NCI-H1694 treated with DMSO at 0.1 percent for 48 hours (cell line): ENCODE measurements at regions not wholly inside any gene's neighbourhood (a gene's known extent, or its start where the extent isn't known, plus 50 kb on each side); places are given as distances from the start of the nearest gene placed in this dataset.

Source experiments
- DNase-seq: peaks from one replicate; lab custom pipeline; 2025; lab: John Stamatoyannopoulos, UW

DNA sequence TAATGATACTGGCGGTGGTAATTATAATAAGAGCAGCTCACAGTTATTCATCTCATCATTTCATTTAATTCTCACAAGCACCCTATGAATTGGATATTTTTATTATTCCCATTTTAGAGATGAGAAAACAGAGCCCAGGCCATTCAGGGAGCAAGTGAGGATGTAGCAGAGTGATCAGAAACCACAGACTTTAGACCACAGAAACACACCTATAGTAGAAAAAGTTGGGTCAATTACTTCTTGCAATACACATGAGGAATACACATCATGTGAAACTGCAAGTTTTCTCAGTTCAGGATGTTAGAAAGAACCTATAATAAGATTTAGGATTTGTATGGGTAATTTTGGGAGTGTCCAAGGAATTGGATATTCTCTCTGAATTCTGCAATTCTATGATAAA lies 278.0 kb downstream of the ADRA2A start:
- no peak for DNase-seq

DNA sequence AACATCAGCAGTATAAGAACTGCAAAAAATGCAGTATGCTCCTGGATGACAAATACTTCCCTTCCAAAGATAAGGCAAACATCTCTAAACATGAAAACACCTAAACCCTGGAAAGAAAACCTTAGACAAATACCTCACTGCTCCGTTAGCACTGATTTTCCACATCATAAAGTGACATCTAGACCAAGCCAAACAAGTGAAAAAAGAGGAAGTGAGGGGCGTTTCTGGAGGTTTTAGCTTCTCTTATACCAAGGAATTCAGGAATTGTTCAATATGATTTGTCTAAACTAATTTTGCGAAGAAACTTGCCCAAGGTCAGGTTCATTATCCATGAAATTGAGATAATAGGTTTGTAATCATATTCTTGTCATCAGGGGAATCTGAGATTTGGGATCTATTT lies 279.7 kb downstream of the ADRA2A start:
- DNase-seq, result no peak

DNA sequence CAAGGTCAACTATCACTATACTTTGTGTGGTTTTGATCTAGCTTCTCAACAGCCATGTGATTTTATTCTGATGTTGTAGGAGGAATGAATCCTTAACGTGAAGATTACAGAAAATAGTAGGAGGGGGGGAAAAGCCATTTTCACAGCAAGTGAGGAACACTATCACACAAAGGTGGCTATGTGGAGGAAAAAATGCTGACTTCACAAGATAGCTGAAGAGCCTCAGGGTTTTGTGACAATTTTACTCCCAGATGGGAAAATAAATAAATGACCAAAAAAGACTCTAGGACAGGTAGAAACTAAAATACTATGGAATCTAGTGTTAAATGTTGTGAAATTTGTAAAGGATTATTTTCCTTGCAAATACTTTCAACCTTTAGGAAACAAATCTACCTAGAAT lies 281.0 kb downstream of the ADRA2A start:
- no peak for DNase-seq

DNA sequence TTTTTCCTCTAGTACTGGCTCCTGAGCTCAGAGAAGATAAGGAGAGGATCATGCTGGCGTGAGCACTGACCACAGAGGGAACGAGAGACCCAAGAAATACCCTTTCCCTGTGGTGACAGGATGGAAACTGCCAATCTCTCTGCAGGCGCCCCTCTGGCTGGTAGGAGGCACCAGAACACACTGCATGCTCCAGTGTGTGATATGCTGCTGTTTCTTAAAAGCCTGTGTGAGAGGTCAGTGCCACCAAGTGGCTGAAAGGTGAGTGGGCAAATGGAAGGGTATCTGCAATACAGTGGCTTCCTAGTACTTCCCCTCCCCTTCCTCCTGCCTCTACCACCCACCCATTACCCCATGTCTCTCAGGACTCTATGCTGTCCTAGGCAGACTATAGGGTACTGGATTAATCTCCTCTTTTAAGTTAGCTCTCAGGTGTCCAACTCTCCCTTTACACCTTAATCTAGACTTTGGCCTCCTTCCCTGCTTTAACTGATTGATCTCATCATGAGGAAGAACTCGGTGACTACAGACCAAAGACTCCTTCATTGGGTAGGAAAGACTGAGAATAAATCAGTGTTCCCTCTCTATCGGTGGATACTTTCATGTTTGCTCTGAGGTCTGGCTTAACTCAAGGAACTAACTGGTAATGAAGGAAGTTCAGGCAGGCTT lies 283.6 kb downstream of the ADRA2A start:
- DNase-seq, result peak; percentile 22

DNA sequence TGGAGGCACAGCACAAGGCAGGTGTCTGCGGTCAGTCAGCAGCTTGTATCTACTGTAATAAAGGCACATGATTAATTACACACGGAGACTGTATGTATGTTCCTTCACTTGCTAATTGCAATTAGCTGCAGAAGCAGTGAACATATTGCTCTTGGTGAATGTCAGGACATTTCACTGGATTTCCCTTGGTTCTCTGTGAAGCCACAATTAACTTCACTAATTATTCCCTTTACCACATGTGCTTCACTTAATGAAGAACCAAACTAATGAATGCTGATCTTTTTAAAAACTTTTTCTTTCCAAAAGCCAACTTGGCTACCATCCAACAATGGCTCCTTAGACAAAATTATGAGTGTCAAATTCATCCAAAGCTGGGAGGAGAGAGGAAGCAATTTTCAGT lies 290.7 kb downstream of the ADRA2A start:
- no peak for DNase-seq

DNA sequence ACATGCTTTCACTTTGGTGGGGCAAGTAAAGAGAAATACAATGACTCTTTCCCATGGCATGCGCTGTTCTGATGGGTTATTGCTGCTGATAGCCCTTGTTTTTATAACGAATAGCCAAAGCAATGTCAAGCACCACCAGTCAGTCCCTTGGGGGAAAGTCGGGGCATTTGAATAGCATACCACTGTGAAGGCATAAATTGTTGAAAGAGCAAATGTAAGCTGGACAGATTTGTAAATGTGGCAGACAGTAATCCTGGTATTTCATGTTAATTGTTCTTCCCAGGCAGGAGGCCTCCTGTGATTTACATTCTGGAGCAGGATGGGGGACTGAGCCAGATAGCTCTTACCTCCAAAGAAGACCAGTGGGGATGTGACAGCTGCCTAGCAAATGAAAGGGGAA lies 293.3 kb downstream of the ADRA2A start:
- no peak for DNase-seq

DNA sequence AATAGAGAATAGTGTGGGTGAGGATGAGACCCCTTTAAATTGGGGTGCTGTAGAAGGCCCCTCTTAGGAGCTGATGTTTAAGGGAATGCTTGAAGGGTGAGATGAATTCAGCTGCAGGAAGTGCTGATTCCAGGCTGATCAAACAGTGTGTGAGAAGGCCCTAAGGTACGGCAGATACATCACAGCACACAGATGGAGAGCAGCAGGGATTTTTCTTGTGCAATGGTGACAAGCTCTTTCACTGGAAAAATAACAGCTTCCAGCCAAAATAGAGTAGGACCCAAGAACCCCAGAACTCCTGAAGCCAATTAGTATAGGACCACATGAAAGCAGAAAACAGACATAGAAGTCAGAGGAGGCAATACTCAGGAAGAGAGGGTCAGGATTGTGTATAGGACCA lies 296.9 kb downstream of the ADRA2A start:
- DNase-seq, result no peak

DNA sequence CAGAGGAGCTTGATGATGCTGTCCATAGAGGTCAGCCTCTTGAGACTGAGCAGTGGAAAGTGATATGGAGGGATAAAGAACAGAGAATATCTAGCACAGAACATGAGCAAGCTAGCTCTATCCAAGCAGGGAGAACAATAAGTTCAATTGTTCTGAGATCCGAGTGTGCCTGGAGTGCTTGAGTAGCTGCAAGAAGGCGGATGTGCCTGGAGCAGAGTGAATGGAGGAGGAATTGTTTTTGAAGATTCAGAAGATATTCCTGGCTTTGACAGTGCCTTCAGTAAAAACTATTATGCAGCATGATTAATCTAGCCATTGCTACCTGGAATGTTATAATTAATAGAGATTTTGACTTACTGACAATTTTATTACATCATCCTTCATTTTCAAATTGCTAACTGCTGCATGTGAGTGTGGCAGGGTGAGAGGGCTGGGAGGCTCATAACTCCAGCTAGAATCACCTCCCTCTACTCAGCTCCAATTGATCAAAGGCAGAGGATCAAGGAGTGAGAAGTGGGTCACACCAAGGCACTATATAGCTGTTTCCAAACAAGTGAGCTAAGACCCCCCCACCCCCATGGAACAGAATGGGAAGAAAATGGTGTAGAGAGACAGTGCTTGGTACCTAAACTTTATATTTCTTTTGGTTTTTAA lies 302.8 kb downstream of the ADRA2A start:
- DNase-seq, result no peak

DNA sequence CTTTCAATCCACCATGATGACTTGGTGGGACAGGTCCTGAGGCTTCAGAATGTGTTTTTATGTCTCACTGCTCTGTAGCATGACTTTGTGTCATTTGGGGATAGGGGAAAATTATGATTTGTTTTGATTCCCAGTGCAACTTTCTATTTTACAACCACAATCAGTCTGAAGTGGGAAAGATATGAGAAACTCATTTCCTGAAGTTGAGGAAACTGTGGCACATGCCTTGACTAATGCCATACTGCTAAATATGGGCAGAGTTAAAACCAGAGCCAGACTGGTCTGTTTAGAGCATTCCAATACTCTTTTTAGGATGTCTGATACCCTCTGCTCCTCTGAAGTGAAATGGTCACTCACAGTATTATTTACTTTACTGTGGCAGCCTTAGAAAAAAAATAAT lies 307.7 kb downstream of the ADRA2A start:
- no peak for DNase-seq

DNA sequence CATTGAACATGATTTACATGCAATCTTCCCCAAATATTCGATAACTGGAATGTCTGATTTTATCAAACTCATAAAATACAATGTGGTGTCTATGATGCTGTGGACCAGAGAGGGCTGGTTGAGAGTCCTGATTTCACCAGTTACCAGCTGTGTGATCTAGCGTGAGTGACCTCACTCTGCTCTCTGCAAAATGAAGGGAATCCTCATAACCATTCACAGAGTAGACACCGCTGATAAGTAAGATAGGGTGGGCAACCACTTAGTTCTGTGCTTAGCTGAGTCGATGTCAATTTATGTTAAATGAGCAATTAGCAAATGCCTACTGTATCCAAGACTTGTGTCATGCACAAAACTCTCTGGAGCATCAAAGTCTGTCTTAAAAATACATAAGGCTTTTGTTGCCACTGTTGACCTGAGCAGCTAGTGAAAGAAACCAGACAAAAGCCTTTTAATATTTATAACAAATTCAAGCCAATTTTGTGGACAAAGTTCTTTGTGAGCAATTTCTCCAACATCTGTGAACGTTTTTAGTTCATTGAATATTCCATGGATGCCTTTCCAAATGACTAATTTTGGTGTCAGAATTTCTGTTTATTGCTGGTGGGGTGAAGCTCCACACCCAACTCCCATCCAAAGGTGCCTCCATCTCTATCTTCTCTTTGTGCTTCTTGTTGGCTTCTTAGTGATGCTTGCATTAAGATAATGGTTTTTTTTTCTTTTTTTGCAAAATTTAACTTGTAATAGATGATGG lies 314.2 kb downstream of the ADRA2A start:
- DNase-seq, result no peak

DNA sequence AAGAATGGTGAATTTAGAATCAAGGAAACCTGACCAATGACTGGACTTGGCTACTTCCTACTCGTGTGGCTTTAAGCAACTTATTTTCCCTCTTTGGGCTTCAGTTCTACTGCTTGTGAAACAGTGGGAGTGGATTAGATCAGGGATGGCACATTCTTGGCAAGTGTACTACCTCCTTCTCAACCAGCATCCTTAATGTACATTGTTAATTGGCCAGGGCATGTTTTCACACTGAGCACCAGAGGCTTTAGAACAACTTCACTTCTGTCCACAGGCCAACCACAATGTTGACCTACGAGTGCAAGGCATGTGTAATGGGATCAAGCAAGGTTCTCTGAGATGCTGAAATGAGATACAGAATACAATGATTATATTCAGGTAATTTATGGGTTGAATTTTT lies 315.3 kb downstream of the ADRA2A start:
- DNase-seq, result no peak

DNA sequence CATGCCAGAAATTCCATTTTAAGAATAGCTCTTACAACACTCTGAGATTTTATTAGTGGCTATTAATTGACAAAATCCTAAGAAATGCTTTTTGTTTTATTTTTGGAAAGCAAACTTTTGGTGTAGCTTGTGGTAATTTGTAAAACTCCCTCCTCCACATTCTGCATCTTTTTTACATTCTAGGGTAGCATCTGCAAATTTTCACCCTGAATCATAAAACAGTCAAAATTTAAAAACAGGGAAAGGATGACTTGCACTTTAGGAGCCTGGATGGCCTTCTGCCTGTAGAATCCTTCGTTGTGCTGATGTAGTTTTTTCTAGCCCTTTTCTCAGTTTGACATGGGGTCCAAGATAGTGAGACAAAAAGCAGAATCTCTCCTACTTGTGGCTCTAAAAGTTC lies 316.1 kb downstream of the ADRA2A start:
- no peak for DNase-seq

DNA sequence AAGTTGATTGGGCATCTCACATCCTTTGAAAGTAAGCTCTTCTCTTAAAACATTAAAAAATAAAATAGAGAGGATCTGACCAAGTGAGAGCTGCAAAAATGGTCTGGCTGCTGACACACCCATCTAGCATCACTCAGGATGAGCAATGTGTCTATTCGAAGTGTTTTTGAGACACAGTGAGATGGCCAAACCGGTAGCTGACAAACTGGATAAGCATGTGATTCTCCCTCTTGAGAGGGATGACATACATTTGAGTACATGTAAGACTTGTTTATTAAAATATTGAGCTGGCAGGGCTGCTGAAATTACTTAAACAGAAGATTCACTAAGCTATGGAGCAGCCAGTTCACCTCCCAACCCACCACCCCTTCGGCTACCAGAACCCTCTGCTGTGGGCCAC lies 333.9 kb downstream of the ADRA2A start:
- DNase-seq, result no peak

DNA sequence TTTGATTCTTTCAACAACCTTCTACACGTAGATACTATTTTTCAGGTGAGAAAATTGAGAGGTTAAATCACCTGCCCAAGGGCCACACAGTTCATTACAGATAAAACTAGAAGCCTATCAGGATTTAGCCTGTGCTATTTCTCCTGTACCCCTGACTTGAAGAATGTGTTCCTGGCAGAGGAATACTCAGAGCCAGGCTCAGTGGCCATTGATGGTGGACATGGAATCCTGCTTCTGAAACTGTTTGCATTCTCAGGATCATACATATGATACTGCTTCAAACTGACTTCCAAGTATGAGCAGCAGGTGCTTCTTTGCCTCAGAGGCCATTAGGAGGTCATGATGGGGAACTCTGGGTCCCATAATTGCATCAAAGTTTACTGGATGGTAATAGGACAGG lies 348.6 kb downstream of the ADRA2A start:
- no peak for DNase-seq

DNA sequence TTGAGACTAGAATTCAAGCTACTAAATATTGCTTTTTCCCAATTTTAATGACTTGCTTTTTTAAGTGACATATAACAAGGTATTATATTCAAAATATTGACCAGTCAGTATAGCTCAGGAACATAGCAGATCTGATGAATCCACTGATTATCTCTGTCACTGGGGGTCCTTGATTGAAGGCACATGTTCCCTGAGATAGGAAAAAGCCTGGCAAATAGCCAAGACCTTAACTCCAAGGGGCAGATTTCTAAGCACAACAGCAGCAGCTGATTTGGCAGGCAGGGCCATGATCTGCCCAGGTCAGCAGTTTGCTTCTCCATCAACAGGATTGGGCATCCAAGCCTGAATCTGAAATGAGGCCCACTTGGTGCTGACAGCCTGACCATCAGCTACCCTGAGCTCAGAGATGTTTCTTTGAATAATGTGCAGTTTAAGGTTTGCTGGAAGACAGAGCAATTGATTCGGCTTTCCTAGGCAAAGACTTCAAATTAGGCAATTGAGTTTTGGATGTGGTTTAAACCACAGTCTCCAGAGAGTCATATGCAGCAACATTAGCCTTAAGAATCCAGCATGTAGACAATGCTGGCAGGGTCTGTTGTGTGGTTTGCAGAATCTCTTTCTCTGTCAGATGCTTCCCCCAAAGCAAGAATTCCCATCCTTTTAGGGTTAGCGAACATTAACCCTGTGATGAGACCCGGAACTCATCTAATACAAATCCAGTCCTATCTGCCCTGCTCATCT lies 352.6 kb downstream of the ADRA2A start:
- no peak for DNase-seq

DNA sequence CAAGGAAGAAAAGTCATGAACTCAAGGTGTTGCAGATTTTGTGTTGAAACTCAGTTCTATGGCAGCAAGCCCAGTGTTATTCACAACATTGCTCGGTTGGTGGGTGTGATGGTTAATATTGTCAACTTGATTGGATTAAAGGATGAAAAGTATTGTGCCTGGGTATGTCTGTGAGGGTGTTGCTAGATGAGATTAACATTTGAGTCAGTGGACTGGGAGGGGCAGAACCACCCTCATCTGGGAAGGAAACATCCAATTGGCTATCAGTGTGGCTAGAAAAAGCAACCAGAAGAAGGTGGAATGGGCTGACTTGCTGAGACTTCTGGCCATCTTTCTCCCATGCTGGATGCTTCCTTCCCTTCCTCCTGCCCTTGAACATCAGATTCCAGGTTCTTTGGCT lies 353.2 kb downstream of the ADRA2A start:
- DNase-seq, result no peak

DNA sequence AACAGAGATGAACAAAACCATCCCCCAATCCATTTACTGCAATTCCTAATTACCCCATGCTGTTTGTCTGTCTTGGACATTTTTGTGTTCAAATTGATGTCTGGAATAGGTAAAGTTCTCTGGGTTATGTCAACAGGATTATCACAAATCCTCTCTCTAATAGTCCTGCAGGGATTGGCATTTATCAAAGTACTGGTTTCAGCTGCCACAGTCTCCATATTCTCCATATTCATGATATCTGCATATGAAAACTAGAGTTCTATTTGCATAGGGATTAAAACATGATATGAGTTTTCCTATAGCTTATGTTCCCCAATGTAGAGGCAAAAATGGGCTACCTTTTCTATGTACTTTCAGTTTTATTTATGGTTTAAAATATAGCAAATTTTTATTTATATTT lies 355.8 kb downstream of the ADRA2A start:
- no peak for DNase-seq

DNA sequence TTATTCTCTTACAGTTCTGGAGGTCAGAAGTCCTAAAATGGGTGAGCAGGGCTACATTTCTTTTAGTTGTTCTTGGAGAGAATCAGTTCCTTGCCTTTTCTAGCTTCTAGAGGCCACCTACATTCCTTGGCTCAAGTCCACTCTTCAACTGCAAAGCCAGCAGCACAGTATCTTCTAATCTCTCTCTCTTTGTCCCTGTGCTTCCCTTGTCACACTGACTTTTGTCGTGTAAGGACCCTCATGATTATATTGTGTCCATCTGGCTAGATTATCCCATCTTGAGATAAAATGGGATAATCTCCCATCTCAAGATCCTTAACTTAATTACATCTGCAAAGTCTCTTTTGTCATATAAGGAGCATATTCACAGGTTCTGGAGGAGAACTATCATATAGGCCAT lies 359.0 kb downstream of the ADRA2A start:
- no peak for DNase-seq

DNA sequence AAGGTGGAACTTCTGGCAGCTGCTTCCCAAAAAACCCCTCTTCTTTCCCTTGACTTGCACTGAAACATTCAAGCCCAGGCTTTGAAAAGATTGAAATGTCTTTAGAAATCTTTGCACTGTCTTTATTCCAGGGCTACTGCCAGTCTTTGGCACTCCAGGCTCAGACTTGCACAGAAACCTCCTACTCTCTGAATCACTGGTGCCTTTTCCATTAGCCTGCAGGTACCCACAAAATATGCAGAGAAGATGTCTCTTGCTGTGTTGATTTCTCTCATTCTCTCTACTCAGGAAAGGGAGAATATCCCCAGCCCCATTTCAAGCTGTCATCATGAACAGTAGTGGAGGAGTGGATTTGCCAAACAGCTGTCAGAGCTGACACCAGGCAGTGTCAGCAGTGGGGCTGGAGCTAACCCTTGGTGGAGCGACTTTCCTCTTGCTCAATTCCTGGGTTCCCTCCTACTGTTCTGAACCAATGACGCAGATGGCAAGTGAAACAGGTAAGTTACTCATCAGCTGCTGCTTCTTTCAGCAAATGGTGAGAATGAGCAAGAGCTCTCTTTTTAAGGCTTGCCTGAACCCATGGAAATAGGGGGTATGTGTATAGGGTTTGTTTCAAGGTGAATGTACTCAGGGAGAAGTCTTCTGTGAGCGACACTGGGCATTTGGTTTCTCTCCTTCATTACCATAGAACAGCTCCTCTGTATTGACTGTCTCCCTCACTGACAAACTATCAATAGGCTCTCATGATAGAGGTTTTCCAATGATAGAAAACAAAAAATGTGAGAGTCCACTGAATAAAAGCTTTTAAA lies 362.4 kb downstream of the ADRA2A start:
- DNase-seq, result no peak

DNA sequence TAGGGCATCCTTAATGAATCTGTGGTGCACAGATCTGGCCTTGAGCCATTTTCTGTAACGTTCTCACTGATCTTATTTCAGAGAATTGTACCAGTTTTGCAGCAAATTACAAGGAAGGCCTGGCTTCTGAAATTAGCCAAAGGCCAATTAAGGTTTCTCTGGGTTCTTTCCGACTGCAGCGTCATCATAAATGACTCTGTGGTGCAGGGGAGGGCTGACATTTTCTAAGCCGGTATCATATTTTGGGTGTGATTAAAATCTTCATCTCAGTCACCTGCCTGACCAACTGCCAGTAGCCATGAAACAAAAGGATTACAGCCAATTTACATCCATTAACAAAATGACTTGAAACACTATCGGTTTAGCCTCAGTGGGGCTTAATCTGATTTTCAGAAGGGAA lies 363.7 kb downstream of the ADRA2A start:
- no peak for DNase-seq

DNA sequence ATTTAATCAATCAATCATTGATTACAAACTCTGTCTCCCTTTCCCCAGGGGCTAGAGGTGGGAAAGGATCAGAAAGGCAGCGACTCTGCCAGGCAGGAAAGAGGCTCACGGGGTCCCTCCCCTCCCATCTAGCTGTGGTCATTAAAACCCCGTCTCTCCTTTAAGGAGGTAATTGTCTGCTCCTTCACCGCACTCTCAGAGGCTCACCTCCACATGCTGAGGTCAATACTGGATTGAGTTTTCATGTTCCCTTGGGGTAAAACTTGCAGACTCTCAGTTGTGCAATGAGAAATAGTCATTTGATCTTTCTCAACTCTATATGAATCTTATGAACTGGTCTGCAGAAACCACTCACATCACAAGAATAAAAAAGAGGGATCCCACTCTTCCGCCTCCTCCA lies 368.8 kb downstream of the ADRA2A start:
- no peak for DNase-seq

DNA sequence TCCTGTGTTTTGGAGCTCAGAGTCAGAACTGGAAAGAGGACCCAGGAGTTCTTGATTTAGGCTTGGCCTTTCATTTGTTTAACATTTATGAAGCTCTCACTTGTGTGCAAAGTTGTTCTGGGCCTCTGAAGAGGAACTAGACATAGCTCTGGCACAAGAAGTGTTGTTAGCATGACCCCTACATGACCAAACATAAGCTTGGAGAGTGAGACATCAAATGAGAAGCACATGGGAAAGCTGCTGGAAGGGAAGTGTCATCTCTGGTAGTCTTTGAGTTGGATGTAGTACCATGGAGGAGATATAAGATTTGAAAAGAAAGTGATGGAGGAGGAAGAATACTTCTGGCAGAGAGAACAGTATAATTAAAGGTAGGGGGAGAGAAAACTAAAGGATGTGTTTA lies 370.1 kb downstream of the ADRA2A start:
- DNase-seq, result no peak
